ENCODE measurements at regions not wholly inside any gene's neighbourhood (a gene's known extent, or its start where the extent isn't known, plus 50 kb on each side); places are given as distances from the start of the nearest gene placed in this dataset.

- H3K36me3 ChIP-seq (ENCODE audit: control insufficient read depth in 1 of 2, insufficient read depth in 2 of 2, low read length in 2 of 2), result no peaks in the 10 kb centered on the region
- H3K4me3 ChIP-seq (replicated peaks in 1 of 2; ENCODE audit: low read depth in 1 of 2, low read length in 2 of 2), result no peak overlapping the region
- H3K27me3 ChIP-seq (ENCODE audit: insufficient read depth, low read length), result no peaks in the 10 kb centered on the region
- no peak overlapping the region for H2AFZ ChIP-seq (ENCODE audit: low read depth, low read length, poor library complexity, severe bottlenecking)
- H3K4me2 ChIP-seq (ENCODE audit: low read length), result no peak overlapping the region
- DNase-seq (ENCODE audit: low read depth, low spot score) (no peak), ATAC-seq (no peak)
- TF ChIP-seq POLR2A (IDR thresholded peaks at IDR 0.05; ENCODE audit: borderline replicate concordance, extremely low read depth, insufficient read depth, insufficient read length) (no peak), RAD21 (IDR thresholded peaks at IDR 0.05; ENCODE audit: low read depth) (no peak), CBX3 (IDR thresholded peaks at IDR 0.05; ENCODE audit: low read depth) (no peak), ZNF274 (IDR thresholded peaks at IDR 0.05; ENCODE audit: low read depth, low read length) (no peak), SIN3A (IDR thresholded peaks at IDR 0.05; ENCODE audit: low read depth) (no peak)
- H3K9ac ChIP-seq (ENCODE audit: low read length), result no peak overlapping the region
- ChIA-PET CTCF (no interaction called here), POLR2A (no interaction called here), RAD21 (ENCODE audit: low non-redundant PET in 1 of 2, low total read pairs in 2 of 2, uncharacterized antibody in 2 of 2, unreplicated experiment in 2 of 2) (no interaction called here)
- H3K4me1 ChIP-seq (ENCODE audit: control insufficient read depth in 1 of 2, insufficient read depth in 2 of 2, low read length in 2 of 2), result no peaks in the 10 kb centered on the region
- intact Hi-C loops (cut with micrococcal nuclease), result no loop called here
- BruUV-seq (replicated peaks), result no TSS peak
- H3K9me2 ChIP-seq (ENCODE audit: insufficient read depth), result no peaks in the 10 kb centered on the region
- H3K79me2 ChIP-seq (ENCODE audit: insufficient read depth, low read length), result no peaks in the 10 kb centered on the region
- H3K27ac ChIP-seq (ENCODE audit: low read depth, low read length), result no peak overlapping the region
- H3K9me3 ChIP-seq (ENCODE audit: control insufficient read depth in 1 of 2, insufficient read depth in 1 of 2, low read depth in 1 of 2, low read length in 2 of 2), result peaks cover 7 to 10% of the 10 kb centered on the region in 2 experiments; a peak in 2 of 4 replicates
- H4K20me1 ChIP-seq (ENCODE audit: insufficient read depth), result no peaks in the 10 kb centered on the region
These were observed 424.4 kb upstream of the NETO1 start for GRCh38 chr18:73292156-73292555.

DNA sequence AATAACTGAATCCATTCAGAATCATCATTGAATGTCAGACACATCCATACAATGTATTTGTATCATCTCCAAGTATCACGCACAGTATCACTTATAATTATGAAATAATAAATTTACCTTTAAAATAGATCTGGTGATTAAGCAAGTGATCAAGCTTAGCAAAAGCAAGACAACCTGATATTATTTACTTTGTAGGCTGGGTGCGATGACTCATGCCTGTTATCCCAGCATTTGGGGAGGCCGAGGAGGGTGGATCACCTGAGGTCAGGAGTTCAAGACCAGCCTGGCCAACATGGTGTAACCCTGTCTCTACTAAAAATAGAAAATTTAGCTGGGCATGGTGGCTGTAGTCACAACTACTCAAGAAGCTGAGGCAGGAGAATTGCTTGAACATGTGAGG lies 421.0 kb upstream of the NETO1 start:
- Histone ChIP-seq H3K4me2 (ENCODE audit: low read length) (no peak overlapping the region), H2AFZ (ENCODE audit: low read depth, low read length, poor library complexity, severe bottlenecking) (no peak overlapping the region), H3K9me3 (ENCODE audit: control insufficient read depth in 1 of 2, insufficient read depth in 1 of 2, low read depth in 1 of 2, low read length in 2 of 2) (peaks cover 10% of the 10 kb centered on the region in 2 experiments; a peak in 2 of 4 replicates), H3K4me1 (ENCODE audit: control insufficient read depth in 1 of 2, insufficient read depth in 2 of 2, low read length in 2 of 2) (no peaks in the 10 kb centered on the region), H4K20me1 (ENCODE audit: insufficient read depth) (no peaks in the 10 kb centered on the region), H3K79me2 (ENCODE audit: insufficient read depth, low read length) (no peaks in the 10 kb centered on the region), H3K36me3 (ENCODE audit: control insufficient read depth in 1 of 2, insufficient read depth in 2 of 2, low read length in 2 of 2) (no peaks in the 10 kb centered on the region), H3K9ac (ENCODE audit: low read length) (no peak overlapping the region), H3K27me3 (ENCODE audit: insufficient read depth, low read length) (no peaks in the 10 kb centered on the region), H3K9me2 (ENCODE audit: insufficient read depth) (no peaks in the 10 kb centered on the region), H3K27ac (ENCODE audit: low read depth, low read length) (no peak overlapping the region), H3K4me3 (replicated peaks in 1 of 2; ENCODE audit: low read depth in 1 of 2, low read length in 2 of 2) (no peak overlapping the region)
- BruUV-seq (replicated peaks), result no TSS peak
- ChIA-PET CTCF (no interaction called here), POLR2A (no interaction called here), RAD21 (ENCODE audit: low non-redundant PET in 1 of 2, low total read pairs in 2 of 2, uncharacterized antibody in 2 of 2, unreplicated experiment in 2 of 2) (no interaction called here)
- intact Hi-C loops (cut with micrococcal nuclease), result no loop called here
- no peak for DNase-seq (ENCODE audit: low read depth, low spot score)
- no peak for ATAC-seq
- TF ChIP-seq ZFX (IDR thresholded peaks at IDR 0.05) (no peak), POLR2A (IDR thresholded peaks at IDR 0.05; ENCODE audit: borderline replicate concordance, extremely low read depth, insufficient read depth, insufficient read length) (no peak), JUND (IDR thresholded peaks at IDR 0.05) (no peak), CBX3 (IDR thresholded peaks at IDR 0.05; ENCODE audit: low read depth) (no peak), CEBPB (IDR thresholded peaks at IDR 0.05; ENCODE audit: low read depth) (no peak), ZNF274 (IDR thresholded peaks at IDR 0.05; ENCODE audit: low read depth, low read length) (no peak), RAD21 (IDR thresholded peaks at IDR 0.05; ENCODE audit: low read depth) (no peak), TCF7L2 (IDR thresholded peaks at IDR 0.05; ENCODE audit: borderline replicate concordance, extremely low read depth, insufficient read depth, insufficient read length) (no peak)
- TF ChIP-seq, protein P1, sequence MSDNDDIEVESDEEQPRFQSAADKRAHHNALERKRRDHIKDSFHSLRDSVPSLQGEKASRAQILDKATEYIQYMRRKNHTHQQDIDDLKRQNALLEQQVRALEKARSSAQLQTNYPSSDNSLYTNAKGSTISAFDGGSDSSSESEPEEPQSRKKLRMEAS (IDR thresholded peaks at IDR 0.05), result no peak
- TF ChIP-seq, protein P2, sequence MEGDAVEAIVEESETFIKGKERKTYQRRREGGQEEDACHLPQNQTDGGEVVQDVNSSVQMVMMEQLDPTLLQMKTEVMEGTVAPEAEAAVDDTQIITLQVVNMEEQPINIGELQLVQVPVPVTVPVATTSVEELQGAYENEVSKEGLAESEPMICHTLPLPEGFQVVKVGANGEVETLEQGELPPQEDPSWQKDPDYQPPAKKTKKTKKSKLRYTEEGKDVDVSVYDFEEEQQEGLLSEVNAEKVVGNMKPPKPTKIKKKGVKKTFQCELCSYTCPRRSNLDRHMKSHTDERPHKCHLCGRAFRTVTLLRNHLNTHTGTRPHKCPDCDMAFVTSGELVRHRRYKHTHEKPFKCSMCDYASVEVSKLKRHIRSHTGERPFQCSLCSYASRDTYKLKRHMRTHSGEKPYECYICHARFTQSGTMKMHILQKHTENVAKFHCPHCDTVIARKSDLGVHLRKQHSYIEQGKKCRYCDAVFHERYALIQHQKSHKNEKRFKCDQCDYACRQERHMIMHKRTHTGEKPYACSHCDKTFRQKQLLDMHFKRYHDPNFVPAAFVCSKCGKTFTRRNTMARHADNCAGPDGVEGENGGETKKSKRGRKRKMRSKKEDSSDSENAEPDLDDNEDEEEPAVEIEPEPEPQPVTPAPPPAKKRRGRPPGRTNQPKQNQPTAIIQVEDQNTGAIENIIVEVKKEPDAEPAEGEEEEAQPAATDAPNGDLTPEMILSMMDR (IDR thresholded peaks at IDR 0.05 in 2 of 3, conservative IDR thresholded peaks at IDR 0.05 in 1 of 3; ENCODE audit: borderline replicate concordance in 1 of 3, insufficient read depth in 1 of 3, low read depth in 2 of 3, low read length in 2 of 3), result no peak
